ENCODE measurements at regions not wholly inside any gene's neighbourhood (a gene's known extent, or its start where the extent isn't known, plus 50 kb on each side); places are given as distances from the start of the nearest gene placed in this dataset.

DNA sequence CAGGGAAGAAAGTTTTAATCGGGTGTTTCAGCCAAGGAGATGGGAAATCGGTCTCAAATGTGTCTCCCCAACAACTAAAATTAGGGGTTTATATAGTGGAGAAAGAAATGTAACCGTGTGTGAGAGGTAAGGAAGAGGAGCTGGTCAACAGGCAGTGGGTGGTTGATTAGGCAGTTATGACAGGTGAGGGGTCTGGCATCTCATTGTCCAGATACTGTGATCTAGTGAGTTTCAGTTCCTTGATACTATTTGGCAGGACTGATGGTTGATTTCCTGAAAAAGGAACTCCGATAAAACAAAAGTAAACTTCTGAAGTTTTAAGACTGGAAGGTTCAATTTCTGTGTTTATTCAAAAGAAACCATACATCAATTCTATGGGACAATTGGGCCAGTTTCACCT, 197.9 kb downstream of the LPIN1 start:
- H3K4me1 ChIP-seq (ENCODE audit: control insufficient read depth, extremely low read depth, insufficient read depth, low read length), result no peaks in the 10 kb centered on the region
- no peaks in the 10 kb centered on the region for H3K79me2 ChIP-seq (ENCODE audit: control insufficient read depth, insufficient read depth, low read length)
- H3K4me3 ChIP-seq (ENCODE audit: control insufficient read depth in 2 of 3, extremely low read depth in 1 of 3, insufficient read depth in 2 of 3, low read depth in 1 of 3, low read length in 3 of 3), result no peak overlapping the region
- DNase-seq (ENCODE audit: low read depth, low spot score), result no peak
- TF ChIP-seq CTCF (optimal IDR thresholded peaks at IDR 0.05 in 1 of 3, IDR thresholded peaks at IDR 0.05 in 1 of 3, conservative IDR thresholded peaks at IDR 0.05 in 1 of 3; ENCODE audit: extremely low read depth in 1 of 3, insufficient read depth in 2 of 3, low read length in 3 of 3) (no peak), EZH2 (IDR thresholded peaks at IDR 0.05; ENCODE audit: low read length) (no peak)
- H4K20me1 ChIP-seq (ENCODE audit: control insufficient read depth, extremely low read depth, insufficient read depth, low read length), result no peaks in the 10 kb centered on the region
- no peak for FAIRE-seq
- H3K9me1 ChIP-seq (ENCODE audit: control insufficient read depth, extremely low read depth, insufficient read depth, low read length), result no peaks in the 10 kb centered on the region
- H3K9ac ChIP-seq (ENCODE audit: control insufficient read depth, extremely low read depth, insufficient read depth, low read length), result no peak overlapping the region
- H3K4me2 ChIP-seq (ENCODE audit: control insufficient read depth, extremely low read depth, insufficient read depth, low read depth, low read length), result no peak overlapping the region
- no peak overlapping the region for H2AFZ ChIP-seq (ENCODE audit: control insufficient read depth, low read length)
- no peaks in the 10 kb centered on the region for H3K36me3 ChIP-seq (ENCODE audit: control insufficient read depth in 2 of 2, extremely low read depth in 1 of 2, insufficient read depth in 2 of 2, low read length in 2 of 2)
- no peak overlapping the region for H3K27ac ChIP-seq (ENCODE audit: control insufficient read depth, insufficient read depth, low read length)
- dilution Hi-C loops (cut with MboI; ENCODE audit: extremely low pct_ligation_motif_present, low sequenced_read_pairs), result no loop called here
- no peaks in the 10 kb centered on the region for H3K27me3 ChIP-seq (ENCODE audit: control insufficient read depth, extremely low read depth, insufficient read depth, low read length)
- H3K9me3 ChIP-seq (ENCODE audit: control insufficient read depth, low read depth, low read length), result no peaks in the 10 kb centered on the region

DNA sequence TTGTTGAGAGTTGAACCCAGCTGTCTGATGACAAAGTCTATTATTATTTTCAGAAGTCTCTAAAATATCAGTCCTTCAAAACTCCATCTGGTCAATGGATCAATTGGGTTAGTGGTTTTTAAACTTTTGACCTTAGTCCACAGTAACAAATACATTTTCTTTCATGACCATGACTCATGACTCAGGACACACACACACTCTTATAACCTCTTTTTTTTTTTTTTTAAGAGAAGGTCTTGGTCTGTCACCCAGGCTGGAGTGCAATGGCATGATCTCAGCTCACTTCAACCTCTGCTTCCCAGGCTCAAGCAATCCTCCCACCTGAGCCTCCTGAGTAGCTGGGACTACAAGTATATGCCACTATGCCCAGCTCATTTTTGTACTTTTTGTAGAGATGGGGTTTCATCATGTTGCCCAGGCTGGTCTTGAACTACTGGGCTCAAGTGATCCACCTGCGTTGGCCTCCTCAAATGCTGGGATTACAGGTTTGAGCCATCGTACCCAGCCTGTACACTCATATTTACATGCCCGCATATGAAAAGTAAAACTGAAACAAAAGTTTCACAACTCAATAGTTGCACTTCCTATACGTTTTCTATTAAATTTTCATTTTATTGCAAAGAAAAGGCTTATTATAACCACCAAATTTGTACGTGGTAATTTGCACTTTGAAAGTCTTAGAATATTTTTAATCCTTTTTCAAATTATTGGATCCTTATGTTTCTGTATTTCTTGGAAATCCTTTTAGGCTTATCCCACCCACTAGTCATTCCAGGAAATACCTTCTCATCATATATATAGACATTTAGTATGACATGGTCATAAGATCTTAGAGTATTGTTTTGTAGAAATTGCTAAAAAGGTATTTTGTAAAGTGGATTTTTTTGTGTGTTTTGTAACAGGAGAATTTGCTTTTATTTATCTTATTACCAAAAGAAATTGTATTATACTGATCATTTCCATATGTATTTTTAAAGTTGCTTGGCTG, 199.0 kb downstream of the LPIN1 start:
- Histone ChIP-seq H3K9me1 (ENCODE audit: control insufficient read depth, extremely low read depth, insufficient read depth, low read length) (no peaks in the 10 kb centered on the region), H3K9me3 (ENCODE audit: control insufficient read depth, low read depth, low read length) (no peaks in the 10 kb centered on the region), H3K9ac (ENCODE audit: control insufficient read depth, extremely low read depth, insufficient read depth, low read length) (no peak overlapping the region), H3K4me3 (ENCODE audit: control insufficient read depth in 2 of 3, extremely low read depth in 1 of 3, insufficient read depth in 2 of 3, low read depth in 1 of 3, low read length in 3 of 3) (no peak overlapping the region), H2AFZ (ENCODE audit: control insufficient read depth, low read length) (no peak overlapping the region), H3K27me3 (ENCODE audit: control insufficient read depth, extremely low read depth, insufficient read depth, low read length) (no peaks in the 10 kb centered on the region), H4K20me1 (ENCODE audit: control insufficient read depth, extremely low read depth, insufficient read depth, low read length) (no peaks in the 10 kb centered on the region), H3K27ac (ENCODE audit: control insufficient read depth, insufficient read depth, low read length) (no peak overlapping the region), H3K4me1 (ENCODE audit: control insufficient read depth, extremely low read depth, insufficient read depth, low read length) (peaks cover 3% of the 10 kb centered on the region), H3K36me3 (ENCODE audit: control insufficient read depth in 2 of 2, extremely low read depth in 1 of 2, insufficient read depth in 2 of 2, low read length in 2 of 2) (no peaks in the 10 kb centered on the region), H3K79me2 (ENCODE audit: control insufficient read depth, insufficient read depth, low read length) (no peaks in the 10 kb centered on the region), H3K4me2 (ENCODE audit: control insufficient read depth, extremely low read depth, insufficient read depth, low read depth, low read length) (no peak overlapping the region)
- DNase-seq (ENCODE audit: low read depth, low spot score), result no peak
- TF ChIP-seq EZH2 (IDR thresholded peaks at IDR 0.05; ENCODE audit: low read length) (no peak), CTCF (optimal IDR thresholded peaks at IDR 0.05 in 1 of 3, IDR thresholded peaks at IDR 0.05 in 1 of 3, conservative IDR thresholded peaks at IDR 0.05 in 1 of 3; ENCODE audit: extremely low read depth in 1 of 3, insufficient read depth in 2 of 3, low read length in 3 of 3) (no peak)
- FAIRE-seq, result no peak
- dilution Hi-C loops (cut with MboI; ENCODE audit: extremely low pct_ligation_motif_present, low sequenced_read_pairs), result no loop called here
